SK-N-SH (cell line): ENCODE measurements at regions not wholly inside any gene's neighbourhood (a gene's known extent, or its start where the extent isn't known, plus 50 kb on each side); places are given as distances from the start of the nearest gene placed in this dataset.

ENCODE experiments used
- CTCF ChIA-PET: fragments of 300-600, 350-600 bp; formaldehyde crosslinking; extraction: SDS; loops from one replicate; lab custom pipeline; 2021; lab: Yijun Ruan, JAX
- POLR2A ChIA-PET: fragments of 350-600 bp; sonication (Branson Sonifier 250); formaldehyde crosslinking; extraction: SDS; loops from one replicate; lab custom pipeline; 2020; ENCODE audit warnings: antibody characterized with exemption, inconsistent platforms; lab: Yijun Ruan, JAX
- DNase-seq: peaks from one replicate; pipeline ENCODE4 v3.0.0; 2012
- H2AFZ ChIP-seq: fragments of 200-600 bp; sonication (generic); 2 replicates; pipeline ENCODE4 v1.8.1; 2016; ENCODE audit warnings: antibody characterized with exemption, mild to moderate bottlenecking, low read depth
- H3F3A ChIP-seq: fragments of 200-600 bp; sonication (generic); replicated peaks from 2 replicates; pipeline ENCODE3; 2016; ENCODE audit warnings: antibody characterized with exemption, mild to moderate bottlenecking; ENCODE audit not compliant: insufficient read depth
- H3K27ac ChIP-seq, 2 experiments: fragments of 200-500 bp in 1 of 2; fragments of 200-600 bp in 1 of 2; sonication (Bioruptor generic) in 1 of 2; sonication (generic), shearing (Covaris generic) in 1 of 2; 2 replicates each; pipeline versions ENCODE4 v1.5.1 to v1.6.1; 2014 to 2016; ENCODE audit warnings: low read depth in 2 of 2, inconsistent platforms in 1 of 2, low read length in 1 of 2, mild to moderate bottlenecking in 1 of 2, mixed read lengths in 1 of 2
- H3K27me3 ChIP-seq: fragments of 200-600 bp; sonication (generic), shearing (Covaris generic); 2 replicates; pipeline ENCODE4 v1.6.1; 2016; ENCODE audit warnings: mixed run types; ENCODE audit not compliant: insufficient read depth
- H3K36me3 ChIP-seq, 2 experiments: fragments of 200-500 bp in 1 of 2; fragments of 200-600 bp in 1 of 2; sonication (Bioruptor generic) in 1 of 2; sonication (generic) in 1 of 2; replicated peaks in 1 of 2; 2 replicates each; pipeline versions ENCODE3 to v1.5.1; 2014 to 2016; ENCODE audit warnings: low read length in 1 of 2, mild to moderate bottlenecking in 1 of 2; ENCODE audit not compliant: insufficient read depth in 2 of 2, control insufficient read depth in 1 of 2
- H3K4me1 ChIP-seq, 2 experiments: fragments of 200-500 bp in 1 of 2; fragments of 200-600 bp in 1 of 2; sonication (Bioruptor generic) in 1 of 2; sonication (generic), shearing (Covaris generic) in 1 of 2; 2 replicates each; pipeline versions ENCODE4 v1.5.1 to v1.6.1; 2014 to 2016; ENCODE audit warnings: low read depth in 1 of 2, low read length in 1 of 2, mixed run types in 1 of 2; ENCODE audit not compliant: insufficient read depth in 2 of 2, control insufficient read depth in 1 of 2
- H3K4me2 ChIP-seq: fragments of 200-600 bp; sonication (generic), shearing (Covaris generic); 2 replicates; pipeline ENCODE4 v1.6.1; 2017; ENCODE audit warnings: mixed run types
- H3K4me3 ChIP-seq, 2 experiments: fragments of 200-500 bp in 1 of 2; fragments of 200-600 bp in 1 of 2; sonication (Bioruptor generic) in 1 of 2; sonication (generic), shearing (Covaris generic) in 1 of 2; 2 replicates each; pipeline versions ENCODE4 v1.5.1 to v1.8.1; 2014 to 2016; ENCODE audit warnings: low read depth in 2 of 2, inconsistent platforms in 1 of 2, low read length in 1 of 2, mild to moderate bottlenecking in 1 of 2, mixed read lengths in 1 of 2, moderate library complexity in 1 of 2
- H3K79me2 ChIP-seq: fragments of 200-600 bp; sonication (generic); 2 replicates; pipeline ENCODE4 v1.8.1; 2017; ENCODE audit warnings: mild to moderate bottlenecking; ENCODE audit not compliant: insufficient read depth
- H3K9ac ChIP-seq: fragments of 200-600 bp; sonication (generic); 2 replicates; pipeline ENCODE4 v1.6.1; 2017; ENCODE audit warnings: mixed run types
- H3K9me2 ChIP-seq: fragments of 200-600 bp; sonication (generic); 2 replicates; pipeline ENCODE4 v1.6.1; 2017; ENCODE audit warnings: mixed run types
- H3K9me3 ChIP-seq: fragments of 200-600 bp; sonication (generic); 2 replicates; pipeline ENCODE4 v1.6.1; 2017; ENCODE audit warnings: mixed run types, mild to moderate bottlenecking, moderate library complexity
- H4K20me1 ChIP-seq: fragments of 200-600 bp; sonication (generic); 2 replicates; pipeline ENCODE4 v1.6.1; 2017; ENCODE audit warnings: mild to moderate bottlenecking, mixed run types; ENCODE audit not compliant: insufficient read depth
- CHD2 ChIP-seq: fragments of 150-350 bp; IDR thresholded peaks from 2 replicates; pipeline ENCODE4 v1.6.1; 2018; ENCODE audit warnings: low read length; ENCODE audit not compliant: partially characterized antibody
- EP300 ChIP-seq, 2 experiments: IDR thresholded peaks; 2 replicates each; pipeline versions ENCODE4 v1.4.0 to v1.6.1; 2012; ENCODE audit warnings: borderline replicate concordance in 1 of 2, low read depth in 1 of 2, low read length in 1 of 2
- FOXM1 ChIP-seq: IDR thresholded peaks from 2 replicates; pipeline ENCODE4 v1.4.0; 2012; ENCODE audit warnings: low read depth, mild to moderate bottlenecking
- GABPA ChIP-seq: IDR thresholded peaks from 2 replicates; pipeline ENCODE4 v1.4.0; 2012; ENCODE audit warnings: low read depth, mild to moderate bottlenecking
- IRF3 ChIP-seq: fragments of 150-350 bp; IDR thresholded peaks from 2 replicates; pipeline ENCODE4 v1.6.1; 2016; ENCODE audit warnings: mild to moderate bottlenecking, low read depth, low read length
- NFIC ChIP-seq: IDR thresholded peaks from 2 replicates; pipeline ENCODE4 v1.4.0; 2012; ENCODE audit warnings: borderline replicate concordance
- POLR2AphosphoS5 ChIP-seq: IDR thresholded peaks from 2 replicates; pipeline ENCODE4 v1.6.1; 2012; ENCODE audit warnings: low read depth, low read length
- RCOR1 ChIP-seq: fragments of 150-350 bp; IDR thresholded peaks from 2 replicates; pipeline ENCODE4 v1.6.1; 2017; ENCODE audit warnings: antibody characterized with exemption, low read length
- REST ChIP-seq: IDR thresholded peaks from 2 replicates; pipeline ENCODE4 v1.6.1; 2012; ENCODE audit warnings: mild to moderate bottlenecking, low read depth, low read length, moderate library complexity
- RFX5 ChIP-seq: IDR thresholded peaks from 2 replicates; pipeline ENCODE4 v1.6.1; 2012; ENCODE audit warnings: mild to moderate bottlenecking, improper control_type of control experiment, low read length
- SMC3 ChIP-seq: IDR thresholded peaks from 2 replicates; pipeline ENCODE4 v1.6.1; 2012; ENCODE audit warnings: low read depth, low read length, improper control_type of control experiment
- TAF1 ChIP-seq: IDR thresholded peaks from 2 replicates; pipeline ENCODE4 v1.6.1; 2012; ENCODE audit warnings: low read depth, mild to moderate bottlenecking, low read length, moderate library complexity, borderline replicate concordance
- TCF12 ChIP-seq: IDR thresholded peaks from 2 replicates; pipeline ENCODE4 v1.4.0; 2012
- ZBTB33 ChIP-seq: IDR thresholded peaks from 2 replicates; pipeline ENCODE4 v1.4.0; 2012; ENCODE audit warnings: low read depth, borderline replicate concordance
- WGBS: methylation state at CpG from one replicate; pipeline ENCODE4 v1.1.6; 2017; ENCODE audit warnings: low lambda C conversion rate; 5-methylcytosine and 5-hydroxymethylcytosine counted together

DNA sequence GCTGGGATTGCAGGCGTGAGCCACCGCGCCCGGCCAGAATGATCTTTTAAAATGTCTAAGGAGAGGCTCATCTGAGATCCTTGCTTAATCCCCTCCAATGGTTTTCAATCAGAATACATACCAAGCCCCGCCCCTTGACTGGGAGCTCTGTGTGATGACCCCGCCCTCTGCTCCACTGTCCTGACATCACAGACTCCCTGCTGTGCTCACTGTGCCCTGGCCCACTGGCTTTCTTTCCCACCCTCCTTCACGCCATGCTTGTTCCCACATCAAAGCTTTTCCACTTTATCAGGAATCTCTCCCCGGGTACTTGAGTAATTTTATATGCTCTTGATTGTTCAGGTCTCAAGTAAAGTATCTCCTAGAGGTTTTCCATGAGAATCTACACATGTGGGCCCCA, 762.3 kb upstream of the ID2 start:
- ChIA-PET POLR2A (no interaction called here), CTCF (no interaction called here)
- Histone ChIP-seq H3K27me3 (no peaks in the 10 kb centered on the region), H3K9me3 (no peaks in the 10 kb centered on the region), H3F3A (no peaks in the 10 kb centered on the region), H3K9ac (no peak overlapping the region), H2AFZ (no peak overlapping the region), H3K4me3 (no peak overlapping the region), H3K79me2 (no peaks in the 10 kb centered on the region), H3K4me2 (no peak overlapping the region), H3K36me3 (no peaks in the 10 kb centered on the region), H3K27ac (no peak overlapping the region), H3K4me1 (no peaks in the 10 kb centered on the region), H4K20me1 (no peaks in the 10 kb centered on the region), H3K9me2 (no peaks in the 10 kb centered on the region)
- DNase-seq = no peak
- 78% methylated on average over 8 of the region's 8 CpGs for WGBS
- no peak for TF ChIP-seq RFX5
- TF ChIP-seq IRF3 = no peak
- no peak for TF ChIP-seq NFIC

- Histone ChIP-seq H3K36me3 (no peaks in the 10 kb centered on the region), H2AFZ (no peak overlapping the region), H3K79me2 (no peaks in the 10 kb centered on the region), H3K9ac (no peak overlapping the region), H3F3A (no peaks in the 10 kb centered on the region), H3K9me3 (no peaks in the 10 kb centered on the region), H3K4me3 (no peak overlapping the region), H3K27ac (no peak overlapping the region), H3K9me2 (no peaks in the 10 kb centered on the region), H4K20me1 (no peaks in the 10 kb centered on the region), H3K4me2 (no peak overlapping the region), H3K4me1 (no peaks in the 10 kb centered on the region), H3K27me3 (no peaks in the 10 kb centered on the region)
- POLR2A ChIA-PET = no interaction called here
- no peak for TF ChIP-seq RCOR1
- no peak for TF ChIP-seq CHD2
- no peak for TF ChIP-seq TAF1
- TF ChIP-seq POLR2AphosphoS5 = no peak
- DNase-seq = no peak
- 45% methylated on average over 7 of the region's 7 CpGs for WGBS
- CTCF ChIA-PET = no interaction called here
Observed at GRCh38 chr2:7924023-7924762, 757.7 kb upstream of the ID2 start.

GRCh38 chr2:7925506-7925905, 756.4 kb upstream of the ID2 start:
- no peaks in the 10 kb centered on the region for H3K4me1 ChIP-seq
- H3K9me2 ChIP-seq = no peaks in the 10 kb centered on the region
- no peak overlapping the region for H3K27ac ChIP-seq
- H3K9me3 ChIP-seq = no peaks in the 10 kb centered on the region
- CTCF ChIA-PET = interaction anchor here (1.2 kb wide), 1 partner anchor 10 kb away, joined by 3 read pairs; no protein-coding TSS in a partner anchor
- H3K36me3 ChIP-seq = no peaks in the 10 kb centered on the region
- H3K4me2 ChIP-seq = no peak overlapping the region
- no peaks in the 10 kb centered on the region for H3K79me2 ChIP-seq
- H3K9ac ChIP-seq = no peak overlapping the region
- no peak overlapping the region for H3K4me3 ChIP-seq
- 63% methylated on average over 1 of the region's 1 CpG for WGBS
- no peak for DNase-seq
- H3F3A ChIP-seq = no peaks in the 10 kb centered on the region
- H4K20me1 ChIP-seq = no peaks in the 10 kb centered on the region
- POLR2A ChIA-PET = no interaction called here
- H3K27me3 ChIP-seq = no peaks in the 10 kb centered on the region
- H2AFZ ChIP-seq = no peak overlapping the region
- TF ChIP-seq TCF12 (no peak), ZBTB33 (no peak), GABPA (no peak), NFIC (no peak), EP300 (IDR thresholded peaks at IDR 0.05; ENCODE audit: borderline replicate concordance in 1 of 2, low read depth in 1 of 2, low read length in 1 of 2) (no peak), FOXM1 (no peak), RFX5 (no peak), CHD2 (no peak), SMC3 (no peak), REST (no peak)
